GM18907 (cell line): ENCODE measurements at regions not wholly inside any gene's neighbourhood (a gene's known extent, or its start where the extent isn't known, plus 50 kb on each side); places are given as distances from the start of the nearest gene placed in this dataset.

Source experiments
- ATAC-seq: cut with Tn5 transposase; IDR thresholded peaks from one replicate; pipeline ENCODE4 v1.9.1; 2021; ENCODE audit warnings: mild to moderate bottlenecking, moderate library complexity; ENCODE audit not compliant: unreplicated experiment

DNA sequence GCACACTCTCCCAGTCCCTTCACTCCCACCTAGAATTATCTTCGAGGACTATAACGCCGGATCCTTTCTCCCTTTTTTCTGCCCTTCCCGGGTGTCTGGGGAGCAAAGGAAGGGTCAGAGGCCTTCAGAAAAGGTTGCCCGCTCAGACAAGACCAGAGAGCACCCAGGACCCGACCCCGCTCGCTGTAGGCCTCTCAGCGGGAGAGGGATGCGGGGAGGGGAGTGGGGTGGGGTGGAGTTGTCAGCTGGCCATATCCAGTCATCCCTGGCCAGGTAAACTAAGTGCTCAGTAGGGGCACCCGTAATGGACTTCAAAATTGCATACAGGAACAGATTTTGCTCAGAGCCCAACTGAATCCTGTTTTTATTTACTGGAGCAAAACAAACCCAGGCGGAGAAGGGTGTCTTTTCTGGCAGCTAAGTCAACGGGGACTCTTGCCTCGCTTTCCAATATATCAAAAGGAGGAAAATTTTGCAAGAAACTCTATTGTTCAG is 65.0 kb downstream of the NOL4 start:
- ATAC-seq, result no peak

DNA sequence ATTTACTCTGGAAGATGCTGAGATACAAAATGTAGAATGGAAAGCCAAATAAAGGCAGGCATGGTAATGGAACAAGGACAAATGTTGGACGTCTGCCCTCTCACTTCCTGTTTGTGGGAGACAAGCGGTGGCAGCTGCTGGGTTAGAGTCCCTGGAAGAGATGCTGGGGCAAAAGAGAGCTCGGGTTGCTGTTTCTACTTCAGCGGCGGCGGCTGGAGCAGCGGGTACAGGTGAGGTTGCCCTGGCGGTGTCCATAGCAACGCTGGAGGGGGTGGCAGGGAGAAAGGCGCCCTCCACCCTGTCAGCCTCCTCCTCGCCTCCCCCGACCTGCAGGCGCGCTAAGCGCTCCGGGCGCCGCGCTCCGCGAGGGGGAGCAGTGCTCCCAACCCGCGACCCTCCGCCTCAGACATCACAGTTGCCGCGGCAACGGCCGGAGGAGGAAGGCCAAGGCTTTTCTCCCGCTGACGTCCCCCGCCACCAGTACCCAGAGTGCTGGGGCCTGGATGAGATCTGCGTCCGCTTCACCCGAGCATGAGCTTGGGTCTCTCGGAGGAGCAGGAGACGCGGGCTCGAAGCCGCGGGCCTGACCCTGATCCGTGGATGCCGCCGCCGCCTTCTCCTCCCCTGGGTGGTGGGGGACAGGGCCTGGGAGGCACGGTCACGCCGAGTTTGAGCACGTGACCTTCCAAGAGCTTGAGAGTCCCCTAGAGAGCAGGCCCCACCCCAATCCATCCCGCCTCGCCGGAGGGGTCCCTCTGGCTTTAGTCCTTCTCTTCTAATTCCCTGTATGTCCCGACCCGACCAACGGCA is 65.6 kb downstream of the NOL4 start:
- ATAC-seq, result no peak

DNA sequence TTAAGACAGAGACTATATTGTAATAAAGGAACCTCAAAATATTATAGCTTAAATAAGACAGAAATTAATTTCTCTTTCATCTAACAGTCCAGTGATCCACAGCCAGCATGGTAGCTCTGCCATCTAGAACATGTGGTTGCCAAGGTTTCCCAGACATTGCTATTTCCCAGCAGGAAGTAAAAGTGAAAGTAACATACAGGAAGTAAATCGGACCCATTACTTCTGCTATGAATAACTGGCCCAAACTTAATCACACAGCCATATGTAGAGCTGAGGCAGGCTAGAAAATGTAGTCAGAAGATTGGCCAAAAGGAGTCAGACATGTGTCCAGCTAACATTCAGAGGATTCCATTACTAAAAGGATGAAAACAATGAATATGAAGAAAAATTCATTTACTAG is 71.0 kb downstream of the NOL4 start:
- peak; percentile 85 for ATAC-seq

DNA sequence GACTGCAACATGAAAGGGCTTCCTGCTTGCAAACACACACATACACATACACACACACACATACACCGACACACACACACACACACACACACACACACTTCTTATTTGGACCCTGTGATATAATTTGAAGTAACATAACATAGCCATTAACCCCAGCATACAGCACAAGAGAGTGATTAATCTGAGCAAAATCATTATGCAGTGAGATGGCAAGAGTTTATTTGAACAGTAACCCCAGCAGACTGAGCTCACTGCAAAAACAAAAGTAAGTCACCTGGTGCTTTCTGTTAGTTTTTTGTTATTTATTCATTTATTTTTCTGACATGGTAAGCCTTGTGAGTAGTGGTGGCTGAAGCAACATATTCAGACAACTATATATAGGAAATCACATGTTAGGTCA is 93.7 kb downstream of the NOL4 start:
- ATAC-seq, result no peak

DNA sequence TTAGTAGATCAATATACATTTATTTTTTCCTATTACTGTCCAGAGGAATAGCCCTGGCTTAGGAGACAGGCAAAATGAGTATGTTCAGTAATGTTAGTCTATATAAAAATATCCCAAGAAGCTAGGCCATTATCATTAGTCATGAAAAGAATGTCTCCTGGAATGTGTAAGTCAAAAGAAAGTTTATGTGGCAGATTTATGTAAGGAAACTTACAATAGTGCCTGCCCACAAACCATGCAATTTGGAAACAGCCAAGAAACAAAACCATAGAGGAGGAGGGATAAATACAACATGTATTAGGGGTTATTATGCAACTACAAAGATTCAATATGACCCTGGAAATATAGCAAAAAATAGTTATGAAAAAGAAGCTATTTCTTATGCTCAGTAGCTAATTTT is 96.3 kb downstream of the NOL4 start:
- ATAC-seq, result no peak

DNA sequence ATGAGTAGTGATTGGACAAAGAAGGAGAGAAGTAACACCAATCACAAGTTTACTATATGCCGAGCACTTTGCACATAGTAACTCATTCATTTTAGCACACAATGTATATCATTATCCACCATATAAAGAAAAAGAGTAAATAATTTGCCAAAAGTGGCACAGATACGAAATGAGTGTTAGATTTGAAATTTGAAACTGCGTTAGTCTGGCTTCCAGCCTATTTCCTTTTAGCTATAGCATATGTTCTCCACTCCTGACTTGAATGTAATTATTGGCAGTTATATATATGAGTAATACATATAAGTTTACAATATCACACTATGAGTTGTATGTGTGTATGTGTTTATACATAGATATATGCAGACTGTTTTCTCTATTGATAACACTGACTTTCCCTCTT is 98.6 kb downstream of the NOL4 start:
- ATAC-seq, result no peak

DNA sequence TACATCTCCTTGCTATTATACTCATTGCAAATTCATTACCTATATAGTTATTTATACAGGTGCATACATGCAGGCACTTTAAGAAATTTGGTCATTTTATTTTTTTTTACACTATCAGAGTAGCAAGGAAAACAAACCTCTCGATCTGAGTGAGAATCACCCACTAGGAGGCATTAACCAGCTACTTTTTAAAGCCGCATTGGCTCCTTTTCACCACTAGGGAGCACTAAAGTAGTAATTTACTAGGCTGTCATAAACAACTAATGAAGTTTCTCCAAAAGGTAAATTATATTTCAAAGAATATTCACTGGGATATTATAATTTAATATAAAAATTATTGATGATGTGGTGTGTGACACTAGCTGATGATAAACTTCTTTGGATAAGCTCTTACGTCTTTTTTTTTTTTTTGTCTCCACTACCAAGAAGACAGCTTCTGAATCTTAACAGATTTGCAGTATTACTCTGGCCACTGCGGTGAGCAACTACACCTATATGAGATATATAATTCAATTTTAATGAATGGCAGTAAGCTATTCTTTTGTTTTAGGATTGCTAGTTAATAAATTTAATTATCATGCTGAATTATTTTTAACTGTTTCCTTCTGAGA is 101.9 kb downstream of the NOL4 start:
- ATAC-seq, result peak; percentile 94

DNA sequence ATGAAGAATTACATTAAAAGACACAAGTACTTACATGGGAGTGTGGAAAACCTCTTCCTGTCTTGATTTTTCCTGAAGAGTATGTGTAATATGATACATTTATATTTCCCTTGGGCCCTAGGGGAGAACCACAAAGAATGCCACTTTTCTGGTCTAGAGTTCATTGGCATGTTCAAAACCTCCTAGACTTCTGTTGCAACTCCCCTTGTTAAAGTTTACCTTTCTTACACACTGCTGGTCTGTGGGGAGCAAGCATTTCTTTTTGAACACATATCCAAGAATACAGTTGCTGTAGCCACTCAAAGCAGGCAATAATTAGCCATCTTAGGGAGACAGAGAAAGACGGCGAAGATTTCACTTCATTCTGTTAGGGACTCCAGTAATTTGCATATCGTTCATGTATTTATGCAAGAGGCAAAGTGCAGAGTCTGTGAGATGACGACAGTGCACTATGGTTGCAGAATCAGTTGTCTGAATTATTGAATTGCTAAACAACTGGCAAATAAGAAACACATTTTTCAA is 103.5 kb downstream of the NOL4 start:
- ATAC-seq, result no peak

DNA sequence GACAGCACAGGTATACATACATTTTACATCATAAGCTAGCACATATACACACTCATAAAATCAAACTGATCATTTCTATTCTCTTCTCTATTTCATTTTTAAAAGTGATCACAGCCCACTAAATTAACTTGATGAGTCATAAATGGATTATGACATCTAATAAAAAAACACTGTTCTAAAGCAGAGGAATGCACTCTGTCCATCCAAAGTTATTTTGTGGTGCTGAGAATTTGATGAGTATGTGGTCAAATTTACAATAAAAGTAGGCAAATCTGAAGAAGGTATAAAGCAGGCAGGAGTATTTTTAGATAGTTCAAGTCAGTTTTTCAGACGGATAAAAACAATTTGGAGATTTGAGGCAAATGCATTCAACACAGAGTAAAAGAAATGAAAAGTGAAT is 104.4 kb downstream of the NOL4 start:
- no peak for ATAC-seq

DNA sequence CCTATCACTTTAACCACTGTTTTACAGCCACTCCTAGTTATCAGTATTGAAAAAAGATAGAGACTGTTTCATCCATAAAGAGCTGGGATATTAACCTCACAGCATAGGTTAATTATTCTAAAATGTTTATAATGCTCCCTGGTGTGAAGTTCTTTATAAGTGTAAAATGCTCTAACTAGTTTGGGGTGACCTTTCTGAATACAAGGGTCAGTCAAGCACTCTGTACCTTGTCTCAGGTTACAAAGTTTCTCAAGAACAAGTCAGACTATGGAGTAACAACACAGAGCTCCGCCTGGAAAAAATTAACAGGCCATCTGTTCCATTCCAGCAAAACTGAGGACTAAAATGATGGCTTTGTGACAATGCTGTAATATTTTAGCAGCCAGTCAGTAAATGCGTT is 107.4 kb downstream of the NOL4 start:
- no peak for ATAC-seq

DNA sequence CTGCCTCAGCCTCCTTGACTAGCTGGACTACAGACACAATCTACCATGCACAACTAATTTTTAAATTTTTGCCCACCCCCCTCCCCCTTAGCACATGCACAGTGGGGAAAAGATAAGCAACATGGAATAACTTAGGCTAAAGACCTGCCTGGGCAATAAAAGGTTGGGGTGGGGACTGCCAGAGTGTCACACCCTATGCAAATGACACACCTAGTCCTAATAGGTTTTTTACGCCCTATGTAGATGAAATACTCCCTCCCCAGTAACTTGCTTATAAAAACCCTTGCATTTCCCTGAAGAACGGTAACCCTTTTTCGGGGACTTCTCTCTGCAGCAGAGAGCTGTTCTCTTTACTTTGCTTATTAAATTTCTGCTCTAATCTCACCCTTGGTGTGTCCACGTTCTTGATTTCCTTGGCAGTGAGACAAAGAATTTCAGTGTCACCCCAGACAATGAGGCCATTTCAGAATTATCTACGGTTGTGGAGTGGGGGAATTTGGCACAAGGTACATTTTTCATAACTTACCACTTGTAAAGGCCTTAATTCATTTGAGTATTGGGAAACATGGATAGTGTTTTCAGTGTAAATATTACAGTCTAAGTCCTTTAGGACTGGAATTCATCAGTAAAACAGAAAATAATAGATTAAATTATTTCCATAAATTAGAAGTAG is 109.2 kb downstream of the NOL4 start:
- no peak for ATAC-seq

DNA sequence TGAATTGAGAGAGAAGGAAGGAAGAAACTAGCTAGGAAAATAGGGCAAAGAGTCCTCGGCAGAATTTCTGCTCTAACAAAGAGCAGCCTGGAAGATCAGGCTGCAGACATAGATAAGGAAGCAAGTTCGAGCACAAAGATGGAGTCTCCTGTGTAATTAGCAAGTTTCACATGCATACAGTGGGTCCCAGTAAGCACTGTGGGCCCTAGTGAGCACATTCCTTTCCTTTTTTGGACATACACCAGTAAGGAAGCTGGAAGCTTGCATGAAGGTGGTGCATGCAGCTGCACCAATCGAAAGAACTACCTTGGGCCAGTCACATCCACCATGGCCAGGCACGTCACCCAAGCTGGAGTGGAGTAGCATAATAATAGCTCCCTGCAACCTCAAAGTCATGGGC is 109.7 kb downstream of the NOL4 start:
- ATAC-seq, result no peak

DNA sequence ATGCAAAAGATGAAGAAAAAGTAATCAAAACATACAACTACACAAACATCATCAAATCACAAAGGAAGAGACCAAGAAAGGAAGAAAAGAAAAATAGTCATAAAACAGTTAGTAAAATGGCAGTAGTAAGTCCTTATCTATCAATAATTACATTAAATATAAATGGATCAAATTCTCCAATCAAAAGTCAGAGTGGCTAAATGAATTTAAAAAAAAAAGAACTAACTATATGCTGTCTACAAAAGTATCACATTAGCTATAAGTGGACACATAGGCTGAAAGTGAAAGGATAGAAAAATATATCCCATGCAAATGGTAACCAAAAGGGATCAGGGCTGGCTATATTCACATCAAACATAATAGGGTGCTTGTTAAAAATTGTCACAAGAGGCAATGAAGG is 116.5 kb downstream of the NOL4 start:
- no peak for ATAC-seq

DNA sequence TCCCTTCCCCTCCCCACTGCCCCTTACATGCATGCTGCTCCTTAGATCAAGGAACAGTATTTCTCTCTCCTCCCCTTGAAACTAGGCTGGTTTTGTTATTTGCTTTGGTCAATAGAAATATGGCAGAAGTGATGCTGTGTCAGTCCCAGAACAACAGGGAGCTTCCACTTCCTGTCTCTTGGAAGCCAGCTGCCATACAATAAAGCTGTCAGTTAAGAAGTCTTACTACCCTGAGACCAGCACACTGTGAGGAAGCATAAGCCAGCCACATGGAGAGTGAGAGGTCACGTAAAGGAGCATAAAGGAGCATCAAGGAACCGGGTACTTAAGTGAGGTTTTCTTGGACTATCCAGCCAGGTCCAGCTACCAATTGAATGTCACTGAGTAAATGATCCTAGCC is 126.6 kb downstream of the NOL4 start:
- ATAC-seq, result no peak

DNA sequence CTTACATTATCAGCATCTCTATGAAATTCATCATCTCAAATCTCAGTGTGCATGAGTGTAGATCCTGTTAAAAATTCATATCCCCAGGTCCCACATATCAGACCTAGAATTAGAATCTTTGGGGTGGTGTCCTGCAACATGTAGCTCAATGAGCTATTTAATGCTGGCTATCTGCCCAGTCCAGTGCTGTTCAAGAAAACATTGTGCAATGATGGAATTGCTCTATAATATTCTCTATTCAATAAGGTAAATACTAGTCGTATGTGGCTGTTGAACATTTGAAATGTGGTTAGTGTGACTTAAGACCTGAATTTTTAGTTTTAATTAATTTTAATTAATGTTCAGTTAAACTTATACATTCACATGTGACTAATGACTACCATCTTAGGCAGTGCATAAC is 127.4 kb downstream of the NOL4 start:
- ATAC-seq, result no peak

DNA sequence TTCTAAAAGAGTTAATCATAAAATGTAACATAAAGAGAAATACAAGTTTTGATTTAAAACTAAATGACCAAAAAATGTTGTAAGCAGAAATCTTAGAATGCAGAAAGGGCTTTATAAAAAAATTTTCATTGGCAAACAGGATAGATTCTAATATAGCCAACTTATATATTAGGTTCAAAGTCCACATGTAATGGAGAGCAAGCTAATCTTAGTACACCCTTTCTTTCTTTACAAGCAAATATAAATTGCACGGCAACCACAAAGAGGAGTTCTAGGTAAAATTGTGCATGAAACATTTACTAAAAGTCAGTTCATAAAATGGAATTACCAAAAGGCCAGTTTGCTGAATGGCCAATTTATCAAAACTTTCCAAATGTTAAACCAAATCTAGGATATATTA is 130.6 kb downstream of the NOL4 start:
- no peak for ATAC-seq

DNA sequence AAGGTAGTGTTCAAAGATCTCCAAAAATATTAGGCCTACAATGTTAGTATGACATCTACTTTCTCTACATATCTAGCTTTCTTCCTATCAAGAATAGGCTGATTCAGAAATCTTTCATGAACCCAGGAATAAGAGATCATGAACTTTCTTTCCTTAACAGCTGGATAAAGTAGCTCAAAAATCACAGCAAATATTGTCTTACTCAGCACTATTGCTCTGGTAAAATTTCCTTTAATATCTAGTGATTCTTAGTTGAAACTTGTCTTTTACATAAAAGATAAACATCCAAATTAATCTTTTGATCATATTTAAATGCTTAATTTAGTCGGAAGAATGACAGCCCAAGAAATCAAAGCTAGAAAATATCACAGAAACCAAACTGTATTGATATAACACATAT is 131.9 kb downstream of the NOL4 start:
- ATAC-seq, result no peak

DNA sequence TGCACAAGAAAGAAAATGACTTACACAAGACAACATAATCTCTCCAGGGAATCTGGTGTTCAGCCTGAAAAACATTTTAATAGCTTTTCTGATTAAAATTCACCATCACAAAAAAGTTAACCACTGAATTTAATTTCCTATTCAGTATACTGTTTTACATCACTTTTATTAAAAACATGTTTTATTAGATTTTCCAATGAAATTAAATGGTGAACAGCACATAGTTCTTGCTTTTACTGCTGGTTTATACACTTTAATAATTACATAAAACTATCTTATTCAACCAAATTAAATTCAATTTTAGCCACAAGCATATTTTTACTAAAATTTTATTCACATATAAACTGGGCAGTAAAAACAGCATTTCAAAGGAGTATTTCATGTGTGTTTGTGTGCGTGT is 138.3 kb downstream of the NOL4 start:
- no peak for ATAC-seq

DNA sequence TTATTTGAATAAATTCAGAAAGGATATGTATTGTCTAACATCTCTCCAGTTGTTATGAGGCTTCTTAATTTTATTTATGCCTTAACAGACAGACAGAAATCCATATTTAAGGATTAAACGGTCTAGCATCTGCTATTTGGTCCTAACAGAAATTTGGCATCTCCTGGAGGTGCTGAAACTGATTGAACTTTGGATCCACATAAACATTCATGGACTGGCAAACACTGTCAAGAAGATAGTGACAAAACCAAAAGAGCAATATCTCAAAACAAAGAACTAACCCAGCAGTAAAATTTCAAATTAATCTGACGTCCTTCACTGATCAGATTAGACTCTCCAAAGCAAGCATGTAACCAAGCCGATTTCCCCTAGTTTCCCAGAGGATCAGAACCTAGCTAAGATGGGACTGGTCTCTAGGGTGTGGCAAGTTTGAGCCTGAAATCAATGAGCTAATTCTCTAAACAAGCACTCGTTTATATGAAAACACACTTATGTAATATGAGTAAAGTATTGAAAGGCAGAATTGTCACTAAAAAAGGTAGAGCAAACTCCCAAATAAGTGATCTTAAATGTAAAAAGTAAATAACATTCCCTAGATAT is 139.5 kb downstream of the NOL4 start:
- ATAC-seq, result no peak

DNA sequence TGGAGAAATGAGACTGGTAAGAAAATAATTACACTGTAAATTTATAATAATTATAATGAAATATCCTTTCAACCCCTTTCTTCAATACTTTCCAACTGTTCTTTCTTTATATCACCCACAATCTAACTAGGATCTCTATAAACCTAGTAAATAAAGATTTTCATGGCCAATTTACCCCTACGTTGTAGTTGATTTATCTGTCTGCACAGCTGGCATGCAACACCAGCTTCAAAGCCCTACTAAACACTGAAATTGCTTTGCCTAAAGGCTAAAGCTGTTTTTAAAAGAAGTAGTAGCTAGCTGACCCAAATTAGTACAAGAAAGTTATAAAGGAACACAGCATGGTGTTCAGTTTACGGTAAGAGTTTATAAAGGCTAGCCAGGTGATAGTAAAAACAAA is 140.1 kb downstream of the NOL4 start:
- ATAC-seq, result no peak

DNA sequence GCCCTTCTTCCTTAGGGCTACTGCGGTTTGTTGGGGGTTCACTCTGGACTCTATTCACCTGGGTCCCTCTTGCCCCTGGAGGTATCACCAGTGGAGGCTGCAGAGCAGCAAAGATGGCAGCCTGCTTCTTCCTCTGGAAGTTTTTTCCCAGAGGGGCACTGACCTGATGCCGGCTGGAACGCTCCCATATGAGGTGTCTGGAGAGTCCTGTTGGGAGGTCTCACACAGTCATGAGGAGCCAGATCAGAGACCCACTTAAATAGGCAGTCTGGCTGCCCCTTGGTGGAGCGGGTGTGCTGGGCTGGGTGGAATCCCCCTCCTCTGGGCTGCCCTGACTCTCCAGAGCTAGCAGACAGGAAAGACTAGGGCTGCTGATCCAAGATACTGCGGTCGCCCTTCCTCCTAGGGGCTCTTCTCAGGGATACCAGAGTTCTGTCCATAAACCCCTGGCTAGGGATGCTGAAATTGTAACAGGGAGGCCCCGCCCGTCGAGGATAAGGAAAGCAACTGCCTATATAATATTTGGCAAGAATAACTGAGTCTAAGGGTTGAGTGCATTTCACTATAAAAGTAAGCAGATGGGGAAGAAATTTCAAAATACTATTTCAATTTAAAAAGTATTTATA is 140.7 kb downstream of the NOL4 start:
- ATAC-seq, result no peak
